AG08396 (cell line): ENCODE measurements at regions not wholly inside any gene's neighbourhood (a gene's known extent, or its start where the extent isn't known, plus 50 kb on each side); places are given as distances from the start of the nearest gene placed in this dataset.
"Not testable (repeated sequence)": the region's sequence is repeated elsewhere in the genome, so short reads cannot be mapped to it uniquely, and the experiment has no call there.

Experiments
- DNase-seq: peaks from one replicate; pipeline ENCODE4 v3.0.0; 2012; ENCODE audit warnings: low spot score, mixed read lengths

GRCh38 chr1:245102149-245102548 lies 52.6 kb upstream of the KIF26B start:
- not testable (repeated sequence) for DNase-seq

- DNase-seq, result no peak
These were observed 55.4 kb upstream of the KIF26B start for GRCh38 chr1:245099401-245099800.

GRCh38 chr1:245098924-245099323 lies 55.9 kb upstream of the KIF26B start:
- DNase-seq, result no peak

- no peak for DNase-seq
These were observed 58.3 kb upstream of the KIF26B start for GRCh38 chr1:245096311-245097066.

GRCh38 chr1:245095903-245096302 lies 58.9 kb upstream of the KIF26B start:
- no peak for DNase-seq

- no peak for DNase-seq
These were observed 59.8 kb upstream of the KIF26B start for GRCh38 chr1:245094954-245095353.

GRCh38 chr1:245094092-245094491 lies 60.7 kb upstream of the KIF26B start:
- no peak for DNase-seq

- no peak for DNase-seq
These were observed 62.2 kb upstream of the KIF26B start for GRCh38 chr1:245092638-245092976.

- peak; percentile 90 for DNase-seq
These were observed 62.8 kb upstream of the KIF26B start for GRCh38 chr1:245091818-245092637.

- DNase-seq, result no peak
These were observed 63.6 kb upstream of the KIF26B start for GRCh38 chr1:245091171-245091621.

GRCh38 chr1:245090491-245091090 lies 64.2 kb upstream of the KIF26B start:
- DNase-seq, result no peak

- no peak for DNase-seq
These were observed 67.1 kb upstream of the KIF26B start for GRCh38 chr1:245087723-245088122.

- peak; percentile 24 for DNase-seq
These were observed 68.3 kb upstream of the KIF26B start for GRCh38 chr1:245086389-245086969.

GRCh38 chr1:245085508-245086095 lies 69.2 kb upstream of the KIF26B start:
- peak; percentile 81 for DNase-seq

- DNase-seq, result no peak
These were observed 70.2 kb upstream of the KIF26B start for GRCh38 chr1:245084551-245084950.

GRCh38 chr1:245079021-245079609 lies 75.7 kb upstream of the KIF26B start:
- no peak for DNase-seq

GRCh38 chr1:245074898-245075297 lies 79.9 kb upstream of the KIF26B start:
- DNase-seq, result no peak

GRCh38 chr1:245074232-245074747 lies 80.5 kb upstream of the KIF26B start:
- DNase-seq, result peak; percentile 26

- no peak for DNase-seq
These were observed 83.8 kb upstream of the KIF26B start for GRCh38 chr1:245070836-245071615.

- no peak for DNase-seq
These were observed 87.5 kb upstream of the KIF26B start for GRCh38 chr1:245067257-245067656.
